IPS DF 4.7 (cell line): ENCODE measurements at regions not wholly inside any gene's neighbourhood (a gene's known extent, or its start where the extent isn't known, plus 50 kb on each side); places are given as distances from the start of the nearest gene placed in this dataset.
"Not testable (repeated sequence)": the region's sequence is repeated elsewhere in the genome, so short reads cannot be mapped to it uniquely, and the experiment has no call there.

Source experiments
- DNase-seq: peaks from one replicate; pipeline ENCODE4 v3.0.0-alpha.2; 2013; ENCODE audit warnings: low spot score; ENCODE audit errors: extremely low read depth

DNA sequence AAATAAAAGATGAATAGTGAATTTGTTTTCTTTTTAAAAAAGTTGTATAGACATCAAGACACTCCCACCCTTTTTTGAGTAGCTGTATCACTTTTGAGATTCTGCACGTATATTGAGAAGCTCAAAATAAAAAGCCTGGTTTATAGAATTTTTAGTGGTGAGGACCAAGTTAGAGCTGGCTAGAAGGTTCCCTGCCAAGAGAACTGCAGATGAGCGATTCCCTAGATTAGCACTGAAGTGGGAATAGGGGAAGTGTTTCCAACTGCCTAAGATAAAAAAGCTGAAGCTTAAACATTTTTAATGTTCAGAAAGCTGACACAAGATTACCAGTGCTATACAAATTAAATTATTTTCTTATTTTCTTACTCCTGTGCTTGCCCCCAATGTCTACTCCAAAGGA, 135.7 kb upstream of the TMEM229A start:
- DNase-seq = no peak

DNA sequence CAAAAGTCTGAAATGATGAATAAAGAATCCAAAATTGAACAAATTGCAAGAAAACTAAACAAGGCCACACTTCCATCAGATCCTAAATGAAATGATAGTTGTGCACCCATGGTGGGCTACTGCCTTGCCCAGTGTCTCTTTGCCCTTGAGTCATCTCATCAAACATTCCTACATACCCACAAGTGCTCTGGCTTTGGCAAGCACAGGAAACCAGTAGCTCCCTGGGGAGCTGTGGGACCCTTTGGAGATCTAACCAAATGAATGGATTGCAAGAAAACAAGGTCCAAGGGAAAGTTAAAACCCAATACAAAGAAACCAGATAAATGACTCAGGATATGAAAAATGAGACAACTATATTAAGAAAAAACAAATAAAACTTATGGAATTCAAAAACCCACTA, 129.8 kb upstream of the TMEM229A start:
- no peak for DNase-seq

DNA sequence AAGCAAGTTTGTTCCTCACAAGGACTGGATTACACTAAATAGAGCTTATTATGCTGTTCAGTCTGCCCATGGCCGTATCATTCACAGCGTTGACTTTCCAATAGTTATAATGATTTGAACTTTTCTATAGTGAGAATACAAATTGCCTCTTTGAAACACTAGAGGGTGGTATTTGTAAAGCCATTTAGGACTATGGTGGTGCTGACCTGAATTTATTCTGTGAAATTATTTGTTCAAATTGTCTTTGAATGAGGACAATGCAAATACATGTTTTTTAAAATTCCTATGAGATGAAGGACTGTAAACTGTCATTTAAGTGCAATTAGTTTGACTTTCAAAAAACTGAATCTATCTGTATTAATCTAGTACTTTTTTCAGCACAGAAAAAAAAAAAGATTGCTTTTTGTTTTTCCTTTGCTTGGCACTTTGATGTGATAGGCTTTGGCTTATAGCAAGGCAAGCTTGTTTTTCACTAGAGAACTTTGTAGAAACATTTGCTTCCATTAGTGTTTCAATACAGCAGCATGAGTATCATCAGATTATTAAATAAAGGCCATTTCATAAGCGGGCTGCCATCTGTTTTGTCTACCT, 122.7 kb upstream of the TMEM229A start:
- no peak for DNase-seq

DNA sequence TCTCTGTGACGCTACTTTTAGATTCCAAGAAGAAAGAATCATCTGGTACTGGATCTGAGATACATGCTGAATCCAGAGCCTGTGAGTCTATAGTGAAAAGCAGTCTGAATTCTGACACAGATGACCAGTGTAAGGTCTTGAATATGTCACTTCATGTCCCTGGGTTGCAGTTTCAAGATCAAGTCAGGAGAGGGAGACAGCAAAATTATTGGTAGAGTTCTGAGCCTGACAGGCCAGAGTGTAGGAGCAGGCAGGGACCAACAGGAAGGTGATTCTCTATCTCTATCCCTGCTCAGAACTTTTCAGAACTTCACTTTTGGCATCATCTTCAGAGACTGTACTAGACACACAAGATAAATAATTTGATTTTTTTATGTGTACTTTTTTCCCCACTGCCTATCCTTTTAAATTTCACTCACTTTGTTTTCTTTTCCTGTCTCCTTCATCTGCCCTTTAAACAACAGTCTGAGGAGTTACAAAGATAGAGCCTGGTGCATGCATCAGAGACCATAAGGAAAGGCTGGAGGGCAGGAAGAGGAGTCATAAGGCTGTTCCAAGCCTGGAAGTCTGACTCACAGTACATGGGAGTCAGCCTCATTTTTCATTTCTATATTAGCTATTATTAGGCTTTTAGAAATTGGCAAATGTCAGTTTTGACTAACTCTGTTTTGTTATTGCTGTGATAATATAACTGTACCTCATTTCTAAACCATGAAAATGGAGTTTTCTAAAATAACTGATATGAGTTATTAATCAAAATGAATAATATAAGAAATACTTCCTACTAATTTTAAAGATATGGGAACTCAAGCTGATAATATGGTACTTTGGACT, 120.2 kb upstream of the TMEM229A start:
- DNase-seq = peak; percentile 30

DNA sequence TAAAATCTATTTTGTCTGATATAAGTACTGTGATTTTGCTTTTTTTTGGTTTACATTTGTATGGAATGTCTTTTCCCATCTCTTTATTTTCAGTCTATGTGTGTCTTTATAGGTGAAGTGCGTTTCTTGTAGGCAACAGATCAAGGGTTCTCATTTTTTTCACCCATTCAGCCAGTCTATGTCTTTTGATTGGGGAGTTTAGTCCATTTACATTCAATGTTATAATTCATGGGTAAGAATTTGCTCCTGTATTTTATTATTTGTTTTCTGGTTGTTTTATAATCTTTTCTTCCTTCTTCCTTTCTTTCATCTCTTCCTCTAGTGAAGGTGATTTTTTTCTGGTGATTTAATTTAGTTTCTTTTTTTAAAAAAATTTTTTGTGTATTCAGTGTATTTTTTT, 104.8 kb upstream of the TMEM229A start:
- no peak for DNase-seq

DNA sequence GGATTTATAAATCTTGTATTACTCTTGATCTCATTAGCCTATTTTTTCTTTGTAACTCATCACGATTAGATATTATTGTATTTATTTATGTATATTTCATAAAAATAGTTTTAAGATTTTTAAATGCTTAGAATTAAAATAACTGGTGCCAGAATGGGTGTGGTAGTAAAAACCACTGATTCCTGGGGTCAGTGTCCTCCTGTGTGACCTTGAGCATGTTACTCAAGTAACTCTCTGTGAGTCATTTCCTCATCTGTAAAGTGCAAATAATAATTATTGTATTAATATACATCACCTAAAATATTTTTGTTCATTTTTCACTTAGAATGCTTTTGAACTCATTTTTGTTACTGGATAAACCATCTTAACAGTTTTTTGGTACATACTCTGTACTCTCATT, 91.3 kb upstream of the TMEM229A start:
- no peak for DNase-seq

DNA sequence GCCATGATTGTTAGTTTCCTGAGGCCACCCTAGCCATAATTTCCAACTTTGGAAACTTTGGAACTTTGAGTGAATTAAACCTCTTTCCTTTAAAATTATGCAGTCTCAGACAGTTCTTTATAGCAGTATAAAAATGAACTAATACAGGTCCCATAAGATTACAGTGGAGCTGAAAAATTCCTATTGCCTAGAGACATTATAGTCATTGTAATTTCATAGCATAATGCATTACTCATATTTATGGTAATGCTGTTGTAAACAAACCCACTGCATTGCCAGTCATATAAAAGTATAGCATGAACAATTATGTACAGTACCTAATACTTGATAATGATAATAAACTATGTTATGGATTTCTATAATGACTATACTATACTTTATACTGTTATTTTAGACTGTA, 88.0 kb upstream of the TMEM229A start:
- DNase-seq = no peak

DNA sequence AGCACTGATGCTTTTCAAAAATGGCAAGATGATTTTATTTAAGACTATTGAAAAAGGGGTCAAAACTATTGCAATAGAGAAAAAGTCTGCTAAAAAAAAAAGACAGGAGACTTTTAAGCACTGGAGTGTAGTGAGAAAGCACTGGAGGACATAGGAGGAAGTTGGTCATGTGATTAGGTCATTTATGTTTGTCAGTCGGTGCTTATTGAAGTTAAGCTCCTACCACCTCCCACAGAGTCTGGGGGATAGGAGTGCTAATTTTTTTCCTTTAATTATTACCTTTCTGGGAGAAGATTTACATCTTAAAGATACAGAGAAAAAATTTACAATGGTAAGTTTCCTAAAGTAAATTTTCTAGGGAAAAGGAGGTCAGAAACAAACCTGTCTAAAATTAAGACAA, 80.2 kb upstream of the TMEM229A start:
- no peak for DNase-seq

DNA sequence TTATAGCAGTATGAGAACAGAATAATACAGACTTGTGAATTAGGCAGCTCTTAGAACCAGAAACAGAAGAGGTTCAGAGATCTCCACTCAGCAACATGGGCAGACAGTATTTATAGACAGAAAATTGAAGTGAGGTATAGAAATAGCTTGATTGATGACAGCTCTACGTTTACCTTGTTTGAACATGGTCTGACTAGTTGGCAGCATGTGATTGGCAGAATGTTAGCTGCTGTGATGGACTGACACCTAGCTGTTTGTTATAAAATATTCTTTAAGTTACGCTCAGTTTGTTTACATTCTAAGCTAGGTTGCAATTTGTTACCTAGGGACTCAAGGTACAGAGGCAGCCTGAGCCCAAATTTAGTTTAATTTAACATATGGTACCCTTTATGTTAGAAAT, 73.7 kb upstream of the TMEM229A start:
- no peak for DNase-seq

DNA sequence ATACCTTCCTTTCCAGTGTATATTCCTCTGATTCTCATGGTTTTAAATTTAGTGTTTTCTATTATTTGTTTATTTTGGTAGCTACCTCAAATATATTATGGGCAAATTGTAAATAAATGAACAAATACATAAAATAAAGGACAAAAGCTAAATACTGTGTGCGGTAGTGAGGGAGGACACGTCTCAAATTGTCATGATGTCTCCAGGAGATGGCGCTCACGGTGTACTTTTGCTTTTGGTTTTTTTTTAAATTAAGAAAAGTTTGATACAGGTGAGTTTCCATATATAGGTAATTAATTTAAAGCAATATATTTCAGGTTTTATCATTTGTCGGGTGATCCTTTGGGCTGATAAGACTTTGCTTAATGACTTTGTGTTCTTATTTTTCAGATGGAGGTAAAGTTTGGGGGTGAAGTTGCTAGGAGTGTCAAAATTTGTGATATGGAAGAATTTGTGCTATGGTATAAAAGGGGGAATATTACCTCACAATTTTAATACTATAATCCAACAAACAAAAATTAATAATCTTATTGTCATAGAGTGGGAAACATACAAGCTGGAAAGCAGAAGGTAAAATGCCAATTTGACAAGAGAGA, 68.4 kb upstream of the TMEM229A start:
- no peak for DNase-seq

DNA sequence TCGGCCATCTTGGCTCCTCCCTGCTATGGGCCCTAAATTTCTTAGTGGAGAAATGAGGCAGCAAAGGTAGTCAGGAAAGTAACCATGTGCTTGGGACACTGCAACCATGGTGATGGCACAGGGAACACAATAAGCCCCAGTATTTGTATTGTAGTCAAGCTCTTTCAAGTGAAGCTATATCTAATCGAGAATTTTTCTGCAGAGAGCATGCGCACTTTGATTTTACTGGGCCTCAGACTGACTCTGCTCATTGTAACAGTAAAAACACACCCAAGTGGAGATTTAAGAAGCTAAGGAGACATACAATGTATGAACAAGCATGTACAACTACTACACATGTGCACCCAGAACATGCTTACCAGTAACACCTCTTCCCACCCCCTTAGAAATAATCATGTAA, 67.3 kb upstream of the TMEM229A start:
- no peak for DNase-seq

DNA sequence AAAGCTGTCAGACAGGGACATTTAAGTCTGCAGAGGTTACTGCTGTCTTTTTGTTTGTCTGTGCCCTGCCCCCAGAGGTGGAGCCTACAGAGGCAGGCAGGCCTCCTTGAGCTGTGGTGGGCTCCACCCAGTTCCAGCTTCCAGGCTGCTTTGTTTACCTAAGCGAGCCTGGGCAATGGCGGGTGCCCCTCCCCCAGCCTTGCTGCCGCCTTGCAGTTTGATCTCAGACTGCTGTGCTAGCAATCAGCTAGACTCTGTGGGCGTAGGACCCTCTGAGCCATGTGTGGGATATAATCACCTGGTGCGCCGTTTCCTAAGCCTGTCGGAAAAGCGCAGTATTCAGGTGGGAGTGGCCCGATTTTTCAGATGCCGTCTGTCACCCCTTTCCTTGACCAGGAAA, 66.7 kb upstream of the TMEM229A start:
- not testable (repeated sequence) for DNase-seq

DNA sequence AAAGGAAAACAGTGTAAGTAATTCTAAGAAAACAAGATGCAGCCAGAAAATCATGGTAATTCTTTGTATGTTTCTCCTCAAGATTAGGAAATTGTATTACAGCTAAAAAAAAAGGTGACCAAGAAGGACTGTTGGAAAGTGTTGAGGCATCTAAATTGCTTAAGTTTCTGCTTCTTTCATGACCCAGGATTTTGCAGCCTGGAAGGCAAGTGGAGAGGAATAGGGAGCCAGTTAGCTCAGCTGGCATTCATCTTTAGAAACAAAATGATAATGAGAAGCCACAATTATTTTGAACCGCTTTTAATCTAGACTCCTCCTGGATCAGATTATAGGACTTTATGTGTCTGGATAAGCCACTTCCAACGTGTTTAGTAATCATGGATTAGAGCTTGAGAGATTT, 56.8 kb upstream of the TMEM229A start:
- DNase-seq = no peak

DNA sequence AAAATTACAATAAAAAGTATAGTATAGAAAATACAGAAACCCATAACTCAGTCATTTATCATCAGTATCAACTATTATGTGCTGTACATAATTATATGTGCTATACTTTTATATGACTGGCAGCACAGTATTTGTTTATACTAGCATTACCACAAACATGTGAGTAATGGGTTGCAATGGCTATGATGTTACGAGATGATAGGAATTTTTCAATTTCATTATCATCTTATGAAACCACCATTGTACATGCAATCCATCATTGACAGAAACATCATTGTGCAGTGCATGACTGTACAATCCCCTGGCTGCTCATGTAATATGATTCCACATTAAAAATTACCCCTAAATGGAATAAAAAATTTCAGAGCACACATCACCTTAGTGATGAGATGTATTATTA, 55.7 kb upstream of the TMEM229A start:
- no peak for DNase-seq

DNA sequence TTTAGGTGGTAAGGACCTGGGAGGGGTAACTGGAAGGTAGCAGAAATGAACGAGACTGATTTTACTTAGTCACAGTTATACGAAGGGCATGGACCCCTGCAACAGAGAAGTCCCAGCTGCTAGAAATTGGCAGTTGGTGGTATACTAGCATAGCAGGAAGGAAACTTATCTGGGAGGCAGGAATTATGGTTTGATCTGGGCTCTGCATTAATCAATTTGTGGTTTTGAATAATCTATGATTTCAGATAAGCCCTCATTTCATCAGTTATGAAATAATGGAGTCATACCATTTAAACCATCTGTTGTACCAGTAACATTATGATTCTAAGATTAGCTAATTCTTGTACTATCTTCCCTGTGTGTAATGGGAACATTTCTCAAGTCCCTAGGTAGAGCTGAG, 54.0 kb upstream of the TMEM229A start:
- no peak for DNase-seq

DNA sequence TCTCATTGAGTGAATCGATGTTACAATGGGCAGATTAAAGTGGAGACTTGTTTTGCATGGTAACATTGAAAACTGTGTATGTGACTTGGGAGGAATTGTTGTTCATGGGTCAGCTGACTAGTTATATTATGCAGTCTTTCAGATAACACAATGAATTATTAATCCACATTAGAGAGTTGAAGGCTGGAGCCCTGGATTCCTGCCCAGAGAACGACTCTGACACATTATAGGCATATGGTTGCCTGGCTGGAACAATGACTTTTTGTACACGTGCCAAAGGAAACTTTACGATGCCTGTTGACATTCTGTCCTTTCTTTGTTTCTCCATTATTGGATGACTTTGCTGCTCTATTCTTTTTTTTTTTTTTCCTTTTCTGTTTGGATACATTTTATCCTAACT, 52.3 kb upstream of the TMEM229A start:
- DNase-seq = no peak

DNA sequence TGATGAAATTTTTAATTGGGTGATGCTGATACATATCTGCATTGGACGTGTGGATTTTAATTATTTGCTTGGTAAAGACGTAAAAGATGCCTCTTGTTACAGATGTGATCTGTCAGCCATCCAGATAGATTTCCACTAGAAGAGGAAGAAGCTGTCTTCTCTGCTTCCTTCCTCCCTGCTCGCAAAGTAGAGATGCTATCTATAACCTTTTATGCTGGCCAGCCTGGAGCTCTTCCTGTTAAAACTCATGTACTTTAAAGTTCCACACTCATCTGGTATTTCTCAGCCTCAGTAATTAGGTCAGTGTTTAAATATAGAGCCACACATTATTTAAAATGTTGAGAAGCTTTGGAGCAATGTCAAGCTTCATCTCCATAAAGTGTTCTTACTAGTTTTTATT, 51.2 kb upstream of the TMEM229A start:
- DNase-seq = no peak
